Parathyroid adenoma (tissue), 2 donors: ENCODE measurements at regions not wholly inside any gene's neighbourhood (a gene's known extent, or its start where the extent isn't known, plus 50 kb on each side); places are given as distances from the start of the nearest gene placed in this dataset.
A peak's percentile ranks its signal among the peaks of the same experiment; 100 is the strongest.
"Not testable (repeated sequence)": the region's sequence is repeated elsewhere in the genome, so short reads cannot be mapped to it uniquely, and the experiment has no call there.

Source experiments
- H2AFZ ChIP-seq: fragments of 300-600 bp; sonication (generic); one replicate; pipeline ENCODE4 v1.7.0; 2017; ENCODE audit warnings: antibody characterized with exemption, mild to moderate bottlenecking
- H3K27ac ChIP-seq: fragments of 300-600 bp; sonication (generic); one replicate; pipeline ENCODE4 v1.7.0; 2017
- H3K27me3 ChIP-seq: fragments of 300-600 bp; sonication (generic); one replicate; pipeline ENCODE4 v1.7.0; 2017; ENCODE audit warnings: low read length; ENCODE audit not compliant: control insufficient read depth, insufficient read depth
- H3K36me3 ChIP-seq: fragments of 300-600 bp; sonication (generic); one replicate; pipeline ENCODE4 v1.7.0; 2017; ENCODE audit warnings: low read length; ENCODE audit not compliant: control insufficient read depth, insufficient read depth
- H3K4me1 ChIP-seq: fragments of 300-600 bp; sonication (generic); one replicate; pipeline ENCODE4 v1.7.0; 2017; ENCODE audit warnings: control low read depth
- H3K4me2 ChIP-seq: fragments of 300-600 bp; sonication (generic); one replicate; pipeline ENCODE4 v1.7.0; 2017; ENCODE audit warnings: low read length
- H3K4me3 ChIP-seq: fragments of 300-600 bp; sonication (generic); one replicate; pipeline ENCODE4 v1.7.0; 2017; ENCODE audit warnings: low read depth, low read length
- H3K79me2 ChIP-seq: fragments of 300-600 bp; sonication (generic); one replicate; pipeline ENCODE4 v1.7.0; 2017; ENCODE audit warnings: control low read depth
- H3K9ac ChIP-seq: fragments of 300-600 bp; sonication (generic); one replicate; pipeline ENCODE4 v1.7.0; 2017; ENCODE audit warnings: mild to moderate bottlenecking
- H3K9me3 ChIP-seq: fragments of 300-600 bp; sonication (generic); one replicate; pipeline ENCODE4 v1.7.0; 2017; ENCODE audit warnings: low read length; ENCODE audit not compliant: control insufficient read depth
- TF ChIP-seq, protein P1 (sequence below): fragments of 300-600 bp; sonication (generic); IDR thresholded peaks from one replicate; pipeline ENCODE4 v1.7.0; 2017; ENCODE audit warnings: antibody characterized with exemption, mild to moderate bottlenecking
- donor health status: primary hyperparathyroidism.

DNA sequence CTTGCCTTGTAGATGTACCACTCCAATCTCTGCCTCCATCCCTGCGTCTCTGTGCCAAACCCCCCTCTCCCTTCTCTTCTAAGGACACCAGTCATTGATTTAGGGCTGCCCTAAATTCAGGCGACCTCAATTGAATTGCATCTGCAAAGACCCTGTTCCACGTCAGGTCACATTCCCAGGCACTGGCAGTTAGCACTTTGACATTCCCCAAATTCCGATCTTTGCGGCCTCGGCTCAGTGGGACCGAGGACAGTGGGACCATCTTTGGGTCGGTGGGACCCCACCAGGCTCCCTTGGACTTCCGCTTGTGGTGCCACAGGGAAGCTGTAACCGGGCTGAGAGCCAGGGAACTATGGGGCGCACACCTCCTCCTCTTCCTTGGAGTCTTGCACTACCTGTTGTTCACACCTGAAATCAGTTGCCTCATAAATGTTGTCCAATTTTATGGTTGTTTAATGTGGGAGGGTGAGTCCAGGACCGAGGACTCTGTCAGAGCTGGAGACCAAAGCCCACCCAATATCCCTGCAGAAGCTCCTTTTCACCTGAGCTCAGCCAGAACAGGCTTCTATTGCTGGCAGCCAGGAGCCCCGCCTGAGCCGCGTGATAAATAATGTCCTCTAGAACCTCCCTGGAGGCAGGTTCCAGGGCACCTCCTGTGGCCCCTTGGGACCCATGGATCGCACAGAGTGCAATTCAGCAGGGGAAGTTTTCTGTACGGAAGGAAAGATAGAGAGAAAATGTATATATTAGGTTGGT is 271.6 kb downstream of the EIPR1 start:
- no peaks in the 10 kb centered on the region for H3K79me2 ChIP-seq
- peaks cover 3% of the 10 kb centered on the region for H3K4me1 ChIP-seq
- TF ChIP-seq, protein P1, sequence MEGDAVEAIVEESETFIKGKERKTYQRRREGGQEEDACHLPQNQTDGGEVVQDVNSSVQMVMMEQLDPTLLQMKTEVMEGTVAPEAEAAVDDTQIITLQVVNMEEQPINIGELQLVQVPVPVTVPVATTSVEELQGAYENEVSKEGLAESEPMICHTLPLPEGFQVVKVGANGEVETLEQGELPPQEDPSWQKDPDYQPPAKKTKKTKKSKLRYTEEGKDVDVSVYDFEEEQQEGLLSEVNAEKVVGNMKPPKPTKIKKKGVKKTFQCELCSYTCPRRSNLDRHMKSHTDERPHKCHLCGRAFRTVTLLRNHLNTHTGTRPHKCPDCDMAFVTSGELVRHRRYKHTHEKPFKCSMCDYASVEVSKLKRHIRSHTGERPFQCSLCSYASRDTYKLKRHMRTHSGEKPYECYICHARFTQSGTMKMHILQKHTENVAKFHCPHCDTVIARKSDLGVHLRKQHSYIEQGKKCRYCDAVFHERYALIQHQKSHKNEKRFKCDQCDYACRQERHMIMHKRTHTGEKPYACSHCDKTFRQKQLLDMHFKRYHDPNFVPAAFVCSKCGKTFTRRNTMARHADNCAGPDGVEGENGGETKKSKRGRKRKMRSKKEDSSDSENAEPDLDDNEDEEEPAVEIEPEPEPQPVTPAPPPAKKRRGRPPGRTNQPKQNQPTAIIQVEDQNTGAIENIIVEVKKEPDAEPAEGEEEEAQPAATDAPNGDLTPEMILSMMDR, result no peak
- H3K9ac ChIP-seq, result no peak overlapping the region
- no peaks in the 10 kb centered on the region for H3K9me3 ChIP-seq
- no peak overlapping the region for H3K27ac ChIP-seq
- H3K4me2 ChIP-seq, result no peak overlapping the region
- H3K36me3 ChIP-seq, result no peaks in the 10 kb centered on the region
- H3K4me3 ChIP-seq, result no peak overlapping the region
- H3K27me3 ChIP-seq, result no peaks in the 10 kb centered on the region
- no peak overlapping the region for H2AFZ ChIP-seq

DNA sequence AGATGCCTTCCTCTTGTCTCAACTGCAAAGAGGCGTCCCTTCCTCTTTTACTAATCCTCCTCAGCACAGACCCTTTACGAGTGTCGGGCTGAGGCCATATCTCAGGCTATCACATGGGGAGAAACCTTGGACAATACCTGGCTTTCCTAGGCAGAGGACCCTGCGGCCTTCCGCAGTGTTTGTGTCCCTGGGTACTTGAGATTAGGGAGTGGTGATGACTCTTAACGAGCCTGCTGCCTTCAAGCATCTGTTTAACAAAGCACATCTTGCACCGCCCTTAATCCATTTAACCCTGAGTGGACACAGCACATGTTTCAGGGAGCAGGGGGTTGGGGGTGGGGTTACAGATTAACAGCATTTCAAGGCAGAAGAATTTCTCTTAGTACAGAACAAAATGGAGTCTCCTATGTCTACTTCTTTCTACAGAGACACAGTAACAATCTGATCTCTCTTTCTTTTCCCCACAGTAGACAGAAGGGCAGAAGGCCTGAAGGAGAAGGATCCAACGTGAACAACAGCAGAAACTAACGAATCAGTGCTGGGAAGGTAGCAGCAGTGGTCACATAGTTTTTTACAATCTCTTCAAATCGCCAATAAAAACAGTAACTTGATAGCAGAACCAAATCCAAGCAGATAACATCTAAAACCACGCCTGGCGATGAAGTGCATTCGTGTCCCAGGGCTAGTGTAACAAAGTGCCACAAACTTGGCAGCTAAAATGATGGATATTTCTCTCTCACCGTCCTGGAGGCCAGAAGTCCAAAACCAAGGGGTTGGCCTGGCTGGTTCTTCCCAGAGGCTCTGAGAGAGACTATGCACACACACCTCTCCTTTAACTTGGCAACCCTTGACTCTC is 272.4 kb downstream of the EIPR1 start:
- H3K4me3 ChIP-seq, H3K4me1 ChIP-seq, H3K79me2 ChIP-seq, H3K9me3 ChIP-seq, H3K27me3 ChIP-seq, H3K9ac ChIP-seq, H3K27ac ChIP-seq, H3K4me2 ChIP-seq, H3K36me3 ChIP-seq: not testable (repeated sequence)
- peak overlapping the region; percentile 45 for H2AFZ ChIP-seq

DNA sequence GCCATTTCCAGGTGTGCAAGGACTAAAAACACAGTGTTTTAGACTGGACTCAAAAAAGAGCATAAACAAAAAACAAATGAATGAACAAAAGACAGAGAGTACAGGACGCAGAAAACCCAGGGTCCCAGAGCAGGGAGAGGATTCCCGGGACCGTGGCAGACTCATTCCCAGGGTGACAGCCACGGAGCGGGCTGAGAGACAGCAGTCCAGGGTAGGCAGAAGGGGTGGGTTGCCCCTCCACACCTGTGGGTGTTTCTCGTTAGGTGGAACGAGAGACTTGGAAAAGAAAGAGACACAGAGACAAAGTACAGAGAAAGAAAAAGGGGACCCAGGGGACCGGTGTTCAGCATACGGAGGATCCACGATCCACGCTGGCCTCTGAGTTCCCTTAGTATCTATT is 273.4 kb downstream of the EIPR1 start:
- no peak overlapping the region for H3K4me3 ChIP-seq
- no peaks in the 10 kb centered on the region for H3K9me3 ChIP-seq
- H3K79me2 ChIP-seq, result no peaks in the 10 kb centered on the region
- TF ChIP-seq, protein P1, result no peak
- H3K4me1 ChIP-seq, result peaks cover 3% of the 10 kb centered on the region
- H3K27ac ChIP-seq, result no peak overlapping the region
- no peak overlapping the region for H3K4me2 ChIP-seq
- H2AFZ ChIP-seq, result no peak overlapping the region
- H3K9ac ChIP-seq, result no peak overlapping the region
- no peaks in the 10 kb centered on the region for H3K36me3 ChIP-seq
- no peaks in the 10 kb centered on the region for H3K27me3 ChIP-seq

DNA sequence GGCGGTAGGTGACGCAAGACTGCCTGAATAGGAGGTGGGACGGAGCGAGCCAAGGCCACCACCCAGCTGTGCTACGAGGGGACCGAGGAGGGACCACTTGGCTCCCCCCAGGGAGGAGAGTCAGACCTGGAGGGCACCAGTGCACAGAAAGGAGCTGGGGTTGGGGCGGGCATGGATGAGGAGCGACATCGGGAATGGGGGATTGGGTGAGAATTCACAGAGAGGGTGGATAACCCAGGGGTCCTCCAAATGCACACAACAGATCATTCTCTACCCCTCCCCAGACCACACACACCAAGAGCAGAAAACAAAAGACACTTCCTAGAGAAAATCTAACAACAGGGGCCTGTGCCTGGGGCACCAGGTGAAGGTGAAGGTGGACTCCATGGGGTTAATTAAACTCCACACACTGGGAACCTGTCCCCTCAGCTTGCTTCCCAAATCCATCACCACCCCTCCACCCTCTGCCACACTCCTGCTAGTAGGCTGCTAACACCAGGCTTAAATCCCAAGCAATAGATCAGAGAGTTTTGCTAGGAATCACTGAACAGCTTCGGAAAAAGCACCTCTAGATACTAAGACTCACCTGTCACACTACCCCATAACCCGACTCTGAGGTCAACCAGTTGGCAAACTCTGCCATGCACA is 274.6 kb downstream of the EIPR1 start:
- H3K9me3 ChIP-seq, result no peaks in the 10 kb centered on the region
- H2AFZ ChIP-seq, result no peak overlapping the region
- no peak overlapping the region for H3K9ac ChIP-seq
- H3K4me1 ChIP-seq, result peaks cover 3% of the 10 kb centered on the region
- no peak overlapping the region for H3K4me2 ChIP-seq
- TF ChIP-seq, protein P1, result no peak
- H3K4me3 ChIP-seq, result no peak overlapping the region
- H3K27me3 ChIP-seq, result no peaks in the 10 kb centered on the region
- H3K79me2 ChIP-seq, result no peaks in the 10 kb centered on the region
- H3K27ac ChIP-seq, result no peak overlapping the region
- H3K36me3 ChIP-seq, result no peaks in the 10 kb centered on the region
